GM23338 (cell line): ENCODE measurements at regions not wholly inside any gene's neighbourhood (a gene's known extent, or its start where the extent isn't known, plus 50 kb on each side); places are given as distances from the start of the nearest gene placed in this dataset.

Experiments
- CREB1 ChIP-seq: fragments of 250-450 bp; sonication (Bioruptor Pico); IDR thresholded peaks from 2 replicates; pipeline ENCODE4 v1.5.0; 2020; ENCODE audit warnings: low read depth, mild to moderate bottlenecking, moderate library complexity
- CTCF ChIP-seq, 2 experiments: fragments of 200-600 bp in 1 of 2; sonication (generic) in 1 of 2; conservative IDR thresholded peaks; 2 replicates each; pipeline versions ENCODE4 v1.5.1 to v1.6.1; 2016 to 2017; ENCODE audit warnings: antibody characterized with exemption in 2 of 2, low read depth in 2 of 2, mild to moderate bottlenecking in 2 of 2, moderate library complexity in 1 of 2
- ETS1 ChIP-seq: IDR thresholded peaks from 2 replicates; pipeline ENCODE4 v1.6.1; 2016; ENCODE audit warnings: antibody characterized with exemption
- EZH2 ChIP-seq: fragments of 200-600 bp; sonication (generic); IDR thresholded peaks from one replicate; pipeline ENCODE4 v1.8.0; 2017; ENCODE audit warnings: antibody characterized with exemption, mild to moderate bottlenecking, low read depth; ENCODE audit not compliant: unreplicated experiment
- EZH2phosphoT487 ChIP-seq: fragments of 200-600 bp; sonication (generic); IDR thresholded peaks from one replicate; pipeline ENCODE4 v1.8.1; 2018; ENCODE audit warnings: antibody characterized with exemption; ENCODE audit not compliant: unreplicated experiment
- JUNB ChIP-seq: IDR thresholded peaks from one replicate; pipeline ENCODE4 v1.6.1; 2016; ENCODE audit warnings: antibody characterized with exemption; ENCODE audit not compliant: unreplicated experiment
- NANOG ChIP-seq: IDR thresholded peaks from 2 replicates; pipeline ENCODE4 v1.6.1; 2016; ENCODE audit warnings: antibody characterized with exemption, borderline replicate concordance
- POLR2AphosphoS5 ChIP-seq: IDR thresholded peaks from 2 replicates; pipeline ENCODE4 v1.6.1; 2016; ENCODE audit warnings: antibody characterized with exemption, low read depth
- REST ChIP-seq: IDR thresholded peaks from one replicate; pipeline ENCODE4 v1.6.1; 2018; ENCODE audit warnings: antibody characterized with exemption; ENCODE audit not compliant: unreplicated experiment
- STAT1 ChIP-seq: IDR thresholded peaks from one replicate; pipeline ENCODE4 v1.6.1; 2016; ENCODE audit warnings: antibody characterized with exemption; ENCODE audit not compliant: unreplicated experiment
- ZNF114 ChIP-seq: fragments of 250-450 bp; sonication (Bioruptor Pico); IDR thresholded peaks from 2 replicates; pipeline ENCODE4 v1.5.0; 2020; ENCODE audit warnings: mild to moderate bottlenecking, moderate library complexity

GRCh38 chr4:98804403-98804802 is 124.5 kb downstream of the EIF4E start:
- TF ChIP-seq EZH2 (no peak), CTCF (conservative IDR thresholded peaks at IDR 0.05; ENCODE audit: low read depth in 2 of 2) (no peak), EZH2phosphoT487 (no peak), REST (no peak), ZNF114 (CRISPR knock-in tag) (no peak), POLR2AphosphoS5 (no peak), NANOG (no peak), ETS1 (no peak), CREB1 (CRISPR knock-in tag) (no peak), JUNB (no peak), STAT1 (no peak)
